HG03460 (cell line): ENCODE measurements at regions not wholly inside any gene's neighbourhood (a gene's known extent, or its start where the extent isn't known, plus 50 kb on each side); places are given as distances from the start of the nearest gene placed in this dataset.

Experiments used
- ATAC-seq: cut with Tn5 transposase; IDR thresholded peaks from one replicate; pipeline ENCODE4 v1.9.1; 2021; ENCODE audit not compliant: unreplicated experiment

- ATAC-seq = no peak
Measured at GRCh38 chr4:154107337-154107736, 318.5 kb upstream of the SFRP2 start.

GRCh38 chr4:154088741-154089140, 299.9 kb upstream of the SFRP2 start:
- ATAC-seq = no peak

- no peak for ATAC-seq
Measured at GRCh38 chr4:154086247-154086646, 297.4 kb upstream of the SFRP2 start.

GRCh38 chr4:154084864-154085263, 296.0 kb upstream of the SFRP2 start:
- no peak for ATAC-seq

- no peak for ATAC-seq
Measured at GRCh38 chr4:154082760-154083535, 294.1 kb upstream of the SFRP2 start.

- no peak for ATAC-seq
Measured at GRCh38 chr4:154081391-154081790, 292.5 kb upstream of the SFRP2 start.

- ATAC-seq = no peak
Measured at GRCh38 chr4:154078504-154079350, 289.8 kb upstream of the SFRP2 start.

GRCh38 chr4:154076921-154077320, 288.0 kb upstream of the SFRP2 start:
- ATAC-seq = no peak

- ATAC-seq = no peak
Measured at GRCh38 chr4:154073107-154073822, 284.4 kb upstream of the SFRP2 start.

- no peak for ATAC-seq
Measured at GRCh38 chr4:154067786-154068185, 278.9 kb upstream of the SFRP2 start.

- no peak for ATAC-seq
Measured at GRCh38 chr4:154065368-154065767, 276.5 kb upstream of the SFRP2 start.

- ATAC-seq = no peak
Measured at GRCh38 chr4:154064244-154064643, 275.4 kb upstream of the SFRP2 start.

- no peak for ATAC-seq
Measured at GRCh38 chr4:154049457-154050181, 260.7 kb upstream of the SFRP2 start.

- no peak for ATAC-seq
Measured at GRCh38 chr4:154047733-154048132, 258.9 kb upstream of the SFRP2 start.

GRCh38 chr4:154044742-154045485, 256.0 kb upstream of the SFRP2 start:
- no peak for ATAC-seq

- ATAC-seq = no peak
Measured at GRCh38 chr4:154044108-154044531, 255.2 kb upstream of the SFRP2 start.

- no peak for ATAC-seq
Measured at GRCh38 chr4:154041640-154042039, 252.8 kb upstream of the SFRP2 start.

GRCh38 chr4:154039435-154040343, 250.8 kb upstream of the SFRP2 start:
- no peak for ATAC-seq

GRCh38 chr4:154036856-154037255, 248.0 kb upstream of the SFRP2 start:
- ATAC-seq = no peak
